H1 (cell line): ENCODE measurements at regions not wholly inside any gene's neighbourhood (a gene's known extent, or its start where the extent isn't known, plus 50 kb on each side); places are given as distances from the start of the nearest gene placed in this dataset.

Experiments used
- CTCF ChIA-PET: fragments of 300-600 bp; sonication (Branson Sonifier 250); formaldehyde crosslinking; loops from one replicate; lab custom pipeline; 2021; ENCODE audit not compliant: partially characterized antibody; lab: Charles Lee
- POLR2A ChIA-PET: fragments of 300-600 bp; sonication (Branson Sonifier 250); formaldehyde crosslinking; loops from one replicate; lab custom pipeline; 2021; ENCODE audit warnings: inconsistent platforms; ENCODE audit not compliant: partially characterized antibody; lab: Charles Lee
- DNase-seq, 2 experiments: peaks; one replicate each; pipeline versions ENCODE4 v3.0.0 to v3.0.0-alpha.2; 2010 to 2022; ENCODE audit warnings: low spot score in 2 of 2, low read depth in 1 of 2, mixed read lengths in 1 of 2
- FAIRE-seq: peaks from 2 replicates; lab custom pipeline; 2011; peaks lifted over from hg19 to GRCh38; lab: Jason Lieb, UNC
- H2AFZ ChIP-seq: 2 replicates; pipeline ENCODE4 v1.8.1; 2012; ENCODE audit warnings: low read length, inconsistent platforms
- H2AK5ac ChIP-seq: 2 replicates; pipeline ENCODE4 v1.6.1; 2013; ENCODE audit warnings: low read depth, low read length
- H2BK120ac ChIP-seq: replicated peaks from 2 replicates; pipeline ENCODE3; 2013; ENCODE audit warnings: low read depth, low read length, inconsistent platforms
- H2BK12ac ChIP-seq: 2 replicates; pipeline ENCODE4 v1.6.1; 2013; ENCODE audit warnings: low read depth, low read length
- H2BK15ac ChIP-seq: 2 replicates; pipeline ENCODE4 v1.6.1; 2013; ENCODE audit warnings: low read length
- H2BK20ac ChIP-seq: 2 replicates; pipeline ENCODE4 v1.6.1; 2013; ENCODE audit warnings: low read length
- H2BK5ac ChIP-seq: 2 replicates; pipeline ENCODE4 v1.6.1; 2013; ENCODE audit warnings: low read depth, low read length
- H3K14ac ChIP-seq: 2 replicates; pipeline ENCODE4 v1.6.1; 2013; ENCODE audit warnings: inconsistent platforms; ENCODE audit not compliant: insufficient read length
- H3K18ac ChIP-seq: 2 replicates; pipeline ENCODE4 v1.6.1; 2013; ENCODE audit warnings: low read length; ENCODE audit errors: extremely low read depth
- H3K23ac ChIP-seq: 2 replicates; pipeline ENCODE4 v1.6.1; 2013; ENCODE audit warnings: inconsistent platforms; ENCODE audit not compliant: insufficient read length
- H3K23me2 ChIP-seq: 2 replicates; pipeline ENCODE4 v1.6.1; 2013; ENCODE audit warnings: low read depth, low read length
- H3K27ac ChIP-seq: 2 replicates; pipeline ENCODE4 v1.6.1; 2011; ENCODE audit warnings: low read depth, low read length, inconsistent platforms
- H3K27me3 ChIP-seq, 4 experiments: replicated peaks in 1 of 4; 1 replicate in 1 of 4; 2 replicates in 3 of 4; pipeline versions ENCODE4 v1.6.1 to v1.8.1; 2011 to 2013; ENCODE audit warnings: low read length in 3 of 4, mild to moderate bottlenecking in 3 of 4, inconsistent platforms in 2 of 4, mixed read lengths in 2 of 4, moderate library complexity in 1 of 4; ENCODE audit not compliant: control insufficient read depth in 3 of 4, insufficient read depth in 3 of 4; ENCODE audit errors: extremely low read depth in 1 of 4
- H3K36me3 ChIP-seq, 4 experiments: 2 replicates each; pipeline versions ENCODE4 v1.6.1 to v1.8.1; 2011 to 2013; ENCODE audit warnings: mild to moderate bottlenecking in 4 of 4, low read length in 3 of 4, moderate library complexity in 2 of 4, control low read depth in 1 of 4, inconsistent platforms in 1 of 4; ENCODE audit not compliant: insufficient read depth in 4 of 4, control insufficient read depth in 2 of 4
- H3K4ac ChIP-seq: replicated peaks from 2 replicates; pipeline ENCODE3; 2013; ENCODE audit warnings: low read length, low read depth, mixed read lengths, inconsistent platforms; ENCODE audit not compliant: insufficient read length
- H3K4me1 ChIP-seq, 4 experiments: replicated peaks in 1 of 4; 1 replicate in 1 of 4; 2 replicates in 3 of 4; pipeline versions ENCODE4 v1.6.1 to v1.8.1; 2011 to 2013; ENCODE audit warnings: low read length in 3 of 4, inconsistent platforms in 2 of 4, mixed read lengths in 1 of 4; ENCODE audit not compliant: insufficient read depth in 4 of 4, control insufficient read depth in 3 of 4
- H3K4me2 ChIP-seq, 2 experiments: 2 replicates each; pipeline versions ENCODE4 v1.6.1 to v1.8.1; 2011 to 2013; ENCODE audit warnings: low read depth in 2 of 2, low read length in 2 of 2, control low read depth in 1 of 2, inconsistent platforms in 1 of 2, mild to moderate bottlenecking in 1 of 2; ENCODE audit not compliant: insufficient read depth in 1 of 2
- H3K4me3 ChIP-seq, 4 experiments: fragments of 200-600, 300-600 bp in 1 of 4; sonication (generic), shearing (Covaris generic), sonication (Bioruptor Twin) in 1 of 4; 2 replicates each; pipeline versions ENCODE4 v1.5.1 to v1.8.1; 2011 to 2016; ENCODE audit warnings: low read length in 4 of 4, low read depth in 3 of 4, control low read depth in 2 of 4, inconsistent platforms in 2 of 4, mild to moderate bottlenecking in 2 of 4, mixed read lengths in 1 of 4, moderate library complexity in 1 of 4; ENCODE audit not compliant: insufficient read depth in 2 of 4; ENCODE audit errors: extremely low read depth in 1 of 4
- H3K56ac ChIP-seq: replicated peaks from 2 replicates; pipeline ENCODE3; 2013; ENCODE audit warnings: low read depth, mild to moderate bottlenecking, mixed read lengths, low read length, inconsistent platforms; ENCODE audit not compliant: insufficient read length
- H3K79me1 ChIP-seq: 2 replicates; pipeline ENCODE4 v1.6.1; 2013; ENCODE audit warnings: low read depth, low read length, control low read depth
- H3K79me2 ChIP-seq, 2 experiments: 2 replicates each; pipeline versions ENCODE4 v1.6.1 to v1.8.1; 2012 to 2013; ENCODE audit warnings: low read length in 2 of 2, mild to moderate bottlenecking in 2 of 2, inconsistent platforms in 1 of 2; ENCODE audit not compliant: insufficient read depth in 2 of 2, control insufficient read depth in 1 of 2
- H3K9ac ChIP-seq, 4 experiments: replicated peaks in 1 of 4; 1 replicate in 1 of 4; 2 replicates in 3 of 4; pipeline versions ENCODE4 v1.6.1 to v1.8.1; 2011 to 2013; ENCODE audit warnings: low read depth in 3 of 4, low read length in 3 of 4, control low read depth in 2 of 4, mild to moderate bottlenecking in 2 of 4, moderate library complexity in 2 of 4, inconsistent platforms in 1 of 4; ENCODE audit errors: extremely low read depth in 1 of 4
- H3K9me3 ChIP-seq, 2 experiments: 2 replicates each; pipeline versions ENCODE4 v1.6.1 to v1.8.1; 2012 to 2013; ENCODE audit warnings: mild to moderate bottlenecking in 2 of 2, moderate library complexity in 2 of 2, control low read depth in 1 of 2, inconsistent platforms in 1 of 2, low read depth in 1 of 2, low read length in 1 of 2, mixed read lengths in 1 of 2; ENCODE audit not compliant: insufficient read depth in 2 of 2
- H4K20me1 ChIP-seq, 2 experiments: replicated peaks in 1 of 2; 2 replicates each; pipeline versions ENCODE3 to v1.8.1; 2011 to 2013; ENCODE audit warnings: inconsistent platforms in 2 of 2, low read length in 2 of 2, mild to moderate bottlenecking in 1 of 2; ENCODE audit not compliant: insufficient read depth in 2 of 2, control insufficient read depth in 1 of 2
- H4K5ac ChIP-seq: 2 replicates; pipeline ENCODE4 v1.6.1; 2013; ENCODE audit warnings: low read length, low read depth, mixed read lengths, inconsistent platforms; ENCODE audit not compliant: insufficient read length
- H4K8ac ChIP-seq: 2 replicates; pipeline ENCODE4 v1.8.0; 2013; ENCODE audit warnings: mild to moderate bottlenecking, moderate library complexity, low read length, inconsistent platforms; ENCODE audit not compliant: insufficient read depth; ENCODE audit errors: extremely low read depth
- H4K91ac ChIP-seq: replicated peaks from 2 replicates; pipeline ENCODE3; 2013; ENCODE audit warnings: low read length, mixed read lengths, inconsistent platforms; ENCODE audit not compliant: insufficient read length
- ATF3 ChIP-seq: IDR thresholded peaks from 2 replicates; pipeline ENCODE4 v1.6.1; 2011; ENCODE audit warnings: low read depth, mild to moderate bottlenecking, low read length; ENCODE audit not compliant: insufficient read depth
- BCL11A ChIP-seq, 2 experiments: IDR thresholded peaks; one replicate each; pipeline ENCODE4 v1.6.1; 2011; ENCODE audit warnings: low read depth in 2 of 2, low read length in 2 of 2, mild to moderate bottlenecking in 2 of 2
- EGR1 ChIP-seq: IDR thresholded peaks from 2 replicates; pipeline ENCODE4 v1.6.1; 2011; ENCODE audit warnings: low read depth, low read length, borderline replicate concordance
- EZH2 ChIP-seq: fragments of 200-600 bp; sonication (generic); IDR thresholded peaks from 2 replicates; pipeline ENCODE4 v1.7.1; 2012; ENCODE audit warnings: low read depth, mild to moderate bottlenecking, moderate library complexity, low read length, inconsistent platforms; ENCODE audit not compliant: severe bottlenecking
- JUN ChIP-seq: IDR thresholded peaks from 2 replicates; pipeline ENCODE4 v1.6.1; 2011; ENCODE audit warnings: low read depth, mild to moderate bottlenecking, improper control_type of control experiment, low read length
- MAFK ChIP-seq: IDR thresholded peaks from 2 replicates; pipeline ENCODE4 v1.6.1; 2012; ENCODE audit warnings: low read depth, mild to moderate bottlenecking, improper control_type of control experiment, low read length
- PHF8 ChIP-seq: fragments of 200-600 bp; sonication (generic); conservative IDR thresholded peaks from 2 replicates; pipeline ENCODE4 v1.7.1; 2012; ENCODE audit warnings: low read depth, mild to moderate bottlenecking, inconsistent platforms, low read length, moderate library complexity
- POLR2AphosphoS5 ChIP-seq: IDR thresholded peaks from 2 replicates; pipeline ENCODE4 v1.6.1; 2011; ENCODE audit warnings: low read depth, low read length
- RBBP5 ChIP-seq: IDR thresholded peaks from 2 replicates; pipeline ENCODE4 v1.7.1; 2012; ENCODE audit warnings: low read depth, mild to moderate bottlenecking, inconsistent platforms, low read length, moderate library complexity, borderline replicate concordance
- SAP30 ChIP-seq: fragments of 300-600 bp; sonication (generic); IDR thresholded peaks from 2 replicates; pipeline ENCODE4 v1.7.1; 2012; ENCODE audit warnings: low read length, moderate library complexity, mild to moderate bottlenecking, inconsistent platforms; ENCODE audit not compliant: insufficient read depth, insufficient replicate concordance
- SP1 ChIP-seq: IDR thresholded peaks from 2 replicates; pipeline ENCODE4 v1.6.1; 2011; ENCODE audit warnings: low read depth, low read length
- SP2 ChIP-seq: IDR thresholded peaks from 2 replicates; pipeline ENCODE4 v1.6.1; 2012; ENCODE audit warnings: mild to moderate bottlenecking, low read length, inconsistent platforms
- TAF1 ChIP-seq: IDR thresholded peaks from 2 replicates; pipeline ENCODE4 v1.6.1; 2011; ENCODE audit warnings: mild to moderate bottlenecking, low read depth, low read length
- TEAD4 ChIP-seq: IDR thresholded peaks from 2 replicates; pipeline ENCODE4 v1.6.1; 2012; ENCODE audit warnings: low read depth, low read length, inconsistent platforms, mixed read lengths
- WGBS, 2 experiments: shearing (Covaris generic) in 1 of 2; methylation state at CpG; one replicate each; pipeline versions ENCODE4 v1.1.6 to v1.1.7; 2013 to 2015; ENCODE audit warnings: low lambda C conversion rate in 2 of 2, mixed read lengths in 2 of 2, inconsistent platforms in 1 of 2, low coverage in 1 of 2, missing lambda C conversion rate in 1 of 2; ENCODE audit not compliant: insufficient replicate concordance in 2 of 2, insufficient coverage in 1 of 2, insufficient read length in 1 of 2; ENCODE audit errors: extremely low coverage in 1 of 2, missing lambda C conversion rate in 1 of 2; 5-methylcytosine and 5-hydroxymethylcytosine counted together
- TF ChIP-seq, protein P1 (sequence below): IDR thresholded peaks from 2 replicates; pipeline ENCODE4 v1.6.1; 2012; ENCODE audit warnings: inconsistent platforms

DNA sequence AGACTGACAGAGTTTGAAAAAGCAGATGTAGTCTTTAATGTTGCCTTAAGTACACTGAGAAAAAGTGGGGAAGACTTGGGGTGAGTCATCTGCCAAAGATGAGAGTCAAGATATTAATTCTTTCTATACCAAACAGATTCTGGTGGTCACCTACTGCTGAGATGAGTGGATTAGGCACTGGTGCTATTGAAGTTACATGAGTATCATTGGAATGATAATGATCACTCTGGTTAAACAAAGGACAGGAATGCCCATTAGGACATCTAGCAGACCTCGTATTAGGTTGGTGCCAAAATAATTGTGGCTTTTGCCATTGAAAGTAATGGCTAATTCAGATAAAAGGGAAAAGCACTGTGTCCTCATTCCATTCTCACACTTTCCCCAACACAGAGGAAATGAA, 1588.9 kb downstream of the KCNT2 start:
- 0 out of 4 replicates have a peak, but pooled peaks cover 0 to 5% of the 10 kb centered on the region in 2 experiments for H3K9me3 ChIP-seq
- no peak overlapping the region for H2BK12ac ChIP-seq
- H3K9ac ChIP-seq: no peak overlapping the region
- H4K5ac ChIP-seq: no peak overlapping the region
- H3K79me1 ChIP-seq: no peaks in the 10 kb centered on the region
- H3K27me3 ChIP-seq: no peaks in the 10 kb centered on the region
- H2BK120ac ChIP-seq: no peak overlapping the region
- H2AK5ac ChIP-seq: no peak overlapping the region
- H4K8ac ChIP-seq: no peak overlapping the region
- H2BK5ac ChIP-seq: no peak overlapping the region
- no peaks in the 10 kb centered on the region for H4K20me1 ChIP-seq
- H3K4me2 ChIP-seq: no peak overlapping the region
- 0 out of 2 replicates have a peak overlapping the region, but pooled peaks have one; percentile 58 for H2AFZ ChIP-seq
- no peak overlapping the region for H3K23ac ChIP-seq
- no peak for DNase-seq
- H3K4me1 ChIP-seq: peaks cover 0 to 4% (median 2%) of the 10 kb centered on the region in 4 experiments; a peak in 2 of 7 replicates
- no peaks in the 10 kb centered on the region for H3K23me2 ChIP-seq
- H3K14ac ChIP-seq: no peak overlapping the region
- no peak overlapping the region for H3K18ac ChIP-seq
- WGBS, 2 experiments: 72% methylated on average over 1 of the region's 1 CpG; no CpG with 5 or more reads in 1 of the 2 experiments
- no peak overlapping the region for H3K4ac ChIP-seq
- CTCF ChIA-PET: no interaction called here
- no peak overlapping the region for H4K91ac ChIP-seq
- H3K56ac ChIP-seq: no peak overlapping the region
- POLR2A ChIA-PET: no interaction called here
- no peaks in the 10 kb centered on the region for H3K36me3 ChIP-seq
- no peaks in the 10 kb centered on the region for H3K79me2 ChIP-seq
- no peak overlapping the region for H2BK20ac ChIP-seq
- FAIRE-seq: no peak
- H3K4me3 ChIP-seq: no peak overlapping the region
- H3K27ac ChIP-seq: no peak overlapping the region
- no peak overlapping the region for H2BK15ac ChIP-seq
- TF ChIP-seq RBBP5: no peak
- TF ChIP-seq, protein P1, sequence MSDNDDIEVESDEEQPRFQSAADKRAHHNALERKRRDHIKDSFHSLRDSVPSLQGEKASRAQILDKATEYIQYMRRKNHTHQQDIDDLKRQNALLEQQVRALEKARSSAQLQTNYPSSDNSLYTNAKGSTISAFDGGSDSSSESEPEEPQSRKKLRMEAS: no peak
- no peak for TF ChIP-seq SP1
- no peak for TF ChIP-seq ATF3
- no peak for TF ChIP-seq TEAD4
- TF ChIP-seq TAF1: no peak
- TF ChIP-seq SAP30: no peak
- TF ChIP-seq MAFK: no peak
- no peak for TF ChIP-seq JUN
- TF ChIP-seq EGR1: no peak
- no peak for TF ChIP-seq POLR2AphosphoS5
- no peak for TF ChIP-seq PHF8
- TF ChIP-seq SP2: no peak
- no peak for TF ChIP-seq EZH2
- TF ChIP-seq BCL11A (IDR thresholded peaks at IDR 0.05; ENCODE audit: low read depth in 2 of 2, low read length in 2 of 2): no peak
